Adipocyte (in vitro differentiated cells): ENCODE measurements at regions not wholly inside any gene's neighbourhood (a gene's known extent, or its start where the extent isn't known, plus 50 kb on each side); places are given as distances from the start of the nearest gene placed in this dataset.

Experiments used
- DNase-seq: peaks from one replicate; pipeline ENCODE4 v3.0.0-alpha.2; 2015; ENCODE audit warnings: low read depth
- H3K27me3 ChIP-seq: replicated peaks from 2 replicates; pipeline ENCODE4 v1.7.0; 2013; ENCODE audit warnings: mild to moderate bottlenecking, low read length, moderate library complexity; ENCODE audit not compliant: control insufficient read depth, insufficient read depth
- H3K36me3 ChIP-seq: 2 replicates; pipeline ENCODE4 v1.7.0; 2013; ENCODE audit warnings: low read length, mild to moderate bottlenecking, moderate library complexity; ENCODE audit not compliant: control insufficient read depth, insufficient read depth, severe bottlenecking
- H3K4me1 ChIP-seq: 2 replicates; pipeline ENCODE4 v1.7.0; 2013; ENCODE audit warnings: mild to moderate bottlenecking, low read length, moderate library complexity; ENCODE audit not compliant: control insufficient read depth, insufficient read depth
- H3K4me3 ChIP-seq: 2 replicates; pipeline ENCODE4 v1.7.0; 2013; ENCODE audit warnings: mild to moderate bottlenecking, low read length, moderate library complexity
- H3K9ac ChIP-seq: 2 replicates; pipeline ENCODE4 v1.7.0; 2013; ENCODE audit warnings: mild to moderate bottlenecking, low read length, moderate library complexity
- H3K9me3 ChIP-seq: 2 replicates; pipeline ENCODE4 v1.7.0; 2013; ENCODE audit warnings: mild to moderate bottlenecking, low read length, moderate library complexity; ENCODE audit not compliant: control insufficient read depth

DNA sequence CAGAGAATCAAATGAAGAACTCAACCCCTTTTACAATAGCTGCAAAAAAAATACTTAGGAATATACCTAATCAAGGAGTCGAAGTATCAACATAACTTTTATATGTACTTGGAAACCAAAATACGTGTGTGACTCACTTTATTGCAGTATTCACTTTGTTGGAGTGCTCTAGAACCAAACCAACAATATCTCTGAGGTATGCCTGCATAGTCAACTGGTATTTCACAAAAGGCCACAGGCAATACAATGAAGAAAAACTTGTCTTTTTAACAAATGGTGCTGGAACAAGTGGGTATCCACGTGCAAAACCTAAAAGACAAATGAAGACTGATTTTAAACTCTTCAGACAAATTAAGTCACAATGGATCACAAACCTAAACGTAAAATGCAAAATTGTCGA is 385.7 kb downstream of the TLE1 start:
- no peak for DNase-seq
- Histone ChIP-seq H3K27me3 (no peaks in the 10 kb centered on the region), H3K4me3 (no peak overlapping the region), H3K36me3 (no peaks in the 10 kb centered on the region), H3K9me3 (peaks cover 15% of the 10 kb centered on the region), H3K4me1 (no peaks in the 10 kb centered on the region), H3K9ac (no peak overlapping the region)

DNA sequence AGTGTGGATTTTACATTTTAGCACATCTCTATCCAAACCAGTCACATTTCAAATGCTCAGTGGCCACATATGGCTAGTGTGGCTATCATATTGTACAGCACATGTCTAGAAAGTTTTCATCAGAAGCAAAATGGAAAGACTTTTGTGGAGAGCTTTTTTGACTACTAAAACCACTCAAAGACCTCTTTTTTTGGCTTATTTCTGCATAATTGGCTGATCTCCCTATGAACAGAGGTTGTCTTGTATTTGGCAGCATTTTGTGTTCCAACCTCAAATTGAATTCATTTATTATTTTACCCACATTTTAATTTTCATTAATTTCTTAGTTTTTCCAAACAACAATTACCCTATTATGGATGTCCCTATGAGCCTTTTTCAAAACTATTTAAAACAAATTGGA is 395.7 kb downstream of the TLE1 start:
- H3K27me3 ChIP-seq, result no peaks in the 10 kb centered on the region
- peaks cover 3% of the 10 kb centered on the region for H3K9me3 ChIP-seq
- DNase-seq, result no peak
- H3K9ac ChIP-seq, result no peak overlapping the region
- no peak overlapping the region for H3K4me3 ChIP-seq
- H3K4me1 ChIP-seq, result no peaks in the 10 kb centered on the region
- no peaks in the 10 kb centered on the region for H3K36me3 ChIP-seq

DNA sequence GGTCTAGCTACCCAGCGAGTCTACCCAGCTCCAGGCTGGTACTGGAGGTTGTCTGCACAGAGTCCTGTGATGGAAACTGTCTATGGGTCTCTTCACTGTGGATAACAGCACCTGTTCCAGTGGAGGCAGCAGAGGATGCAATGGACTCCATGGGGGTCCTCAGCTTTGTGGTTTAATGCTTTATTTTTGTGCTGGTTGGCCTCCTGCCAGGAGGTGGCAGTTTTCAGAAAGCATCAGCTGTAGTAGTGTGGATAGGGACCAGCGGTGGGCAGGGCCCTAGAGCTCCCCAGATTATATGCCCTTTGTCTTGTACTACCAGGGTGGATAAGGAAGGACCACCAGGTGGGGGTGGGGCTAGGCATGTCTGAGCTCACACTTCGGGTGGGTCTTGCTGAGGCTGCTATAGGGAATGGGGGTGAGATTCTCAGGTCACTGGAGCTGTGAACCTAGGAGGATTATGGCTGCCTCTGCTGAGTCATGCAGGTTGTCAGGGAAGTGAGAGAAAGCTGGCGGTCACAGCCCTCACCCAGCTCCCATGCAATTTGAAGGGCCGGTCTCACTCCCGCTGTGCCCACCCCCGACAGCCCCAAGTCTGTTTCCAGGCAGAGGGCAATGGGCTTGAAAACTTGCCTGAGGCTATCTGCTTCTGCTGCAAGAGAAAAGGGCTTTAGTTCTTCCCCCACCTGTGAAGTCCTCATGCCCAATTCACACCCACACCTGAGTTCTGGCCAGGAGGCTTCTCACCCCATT is 397.1 kb downstream of the TLE1 start:
- DNase-seq, result no peak

DNA sequence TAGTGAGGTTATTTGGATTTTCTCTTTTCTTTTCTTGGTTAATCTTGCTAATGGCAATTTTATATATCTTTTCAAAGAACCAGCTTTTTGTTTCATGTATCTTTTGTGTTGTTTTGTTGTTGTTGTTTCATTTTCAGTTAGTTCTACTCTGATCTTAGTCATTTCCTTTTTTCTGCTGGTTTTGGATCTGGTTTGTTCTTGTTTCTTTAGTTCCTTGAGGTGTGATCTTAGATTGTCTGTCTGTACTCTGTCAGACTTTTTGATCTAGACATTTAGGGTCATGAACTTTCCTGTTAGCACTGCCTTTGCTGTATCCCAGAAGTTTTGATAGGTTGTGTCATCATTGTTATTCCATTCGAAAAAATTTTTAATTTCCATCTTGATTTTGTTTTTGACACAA is 399.7 kb downstream of the TLE1 start:
- Histone ChIP-seq H3K9me3 (no peaks in the 10 kb centered on the region), H3K4me3 (no peak overlapping the region), H3K9ac (no peak overlapping the region), H3K27me3 (no peaks in the 10 kb centered on the region), H3K4me1 (no peaks in the 10 kb centered on the region), H3K36me3 (no peaks in the 10 kb centered on the region)
- no peak for DNase-seq

More for the DNA sequence above, 397.1 kb downstream of the TLE1 start:
- Histone ChIP-seq H3K9ac (no peak overlapping the region), H3K36me3 (no peaks in the 10 kb centered on the region), H3K9me3 (no peaks in the 10 kb centered on the region), H3K27me3 (no peaks in the 10 kb centered on the region), H3K4me1 (no peaks in the 10 kb centered on the region), H3K4me3 (no peak overlapping the region)

DNA sequence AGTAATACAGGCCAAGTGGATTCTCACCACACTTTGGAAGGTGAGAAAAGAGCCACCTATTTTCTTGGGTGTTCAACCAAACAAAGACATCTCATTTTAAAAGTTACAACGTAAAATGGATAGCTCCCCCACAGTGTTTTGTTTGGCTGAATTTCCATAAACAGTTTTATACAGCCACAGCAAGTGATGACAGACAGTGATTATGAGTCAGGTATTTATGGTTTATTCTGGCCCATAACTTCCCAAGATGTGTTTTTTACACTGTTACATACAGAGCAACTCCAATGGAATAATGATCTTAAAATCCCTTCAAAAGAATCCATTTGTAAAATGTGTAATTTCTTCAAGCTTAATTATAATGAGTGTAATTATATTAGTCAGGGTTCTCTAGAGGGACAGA is 421.3 kb downstream of the TLE1 start:
- no peak overlapping the region for H3K4me3 ChIP-seq
- H3K36me3 ChIP-seq, result no peaks in the 10 kb centered on the region
- no peak overlapping the region for H3K9ac ChIP-seq
- peak; percentile 17 for DNase-seq
- H3K4me1 ChIP-seq, result no peaks in the 10 kb centered on the region
- H3K9me3 ChIP-seq, result no peaks in the 10 kb centered on the region
- no peaks in the 10 kb centered on the region for H3K27me3 ChIP-seq

DNA sequence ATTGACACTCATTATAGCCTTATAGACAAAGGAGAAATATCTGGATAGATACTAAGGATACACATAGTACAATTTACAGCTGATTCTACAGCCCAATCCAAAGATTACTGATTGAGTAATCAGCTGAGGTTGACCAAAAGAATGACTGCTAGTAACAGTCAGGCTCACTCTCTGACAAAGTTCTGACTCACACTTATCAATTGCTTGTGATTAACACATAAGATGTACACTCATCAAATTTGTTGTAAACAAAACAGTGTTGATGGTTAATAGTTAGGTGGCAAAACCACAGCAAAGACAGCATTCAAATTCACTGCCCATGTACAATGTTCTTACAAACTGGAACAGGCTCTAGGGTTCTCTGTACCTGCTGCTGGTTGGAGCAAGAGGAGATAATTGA is 422.7 kb downstream of the TLE1 start:
- Histone ChIP-seq H3K4me3 (no peak overlapping the region), H3K9me3 (no peaks in the 10 kb centered on the region), H3K36me3 (no peaks in the 10 kb centered on the region), H3K4me1 (no peaks in the 10 kb centered on the region), H3K9ac (no peak overlapping the region), H3K27me3 (no peaks in the 10 kb centered on the region)
- DNase-seq, result peak; percentile 28

DNA sequence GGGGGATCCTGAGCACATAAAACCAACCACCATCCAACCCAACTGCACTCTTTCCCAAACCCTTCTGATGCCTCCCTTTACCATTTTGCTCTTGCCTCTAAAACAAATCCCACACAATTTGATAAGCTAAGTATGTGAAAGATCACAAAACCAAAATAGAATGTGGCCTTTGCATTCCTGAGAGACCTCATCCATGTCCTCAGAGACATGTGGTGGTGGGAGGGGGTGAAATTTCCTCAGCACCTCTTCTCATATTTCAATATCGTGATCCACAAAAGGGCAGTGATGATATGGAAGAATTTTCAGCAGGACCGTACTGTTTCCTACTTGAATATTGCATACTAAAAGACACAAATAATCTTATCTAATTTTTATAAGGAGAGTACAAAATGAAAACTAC is 423.3 kb downstream of the TLE1 start:
- no peaks in the 10 kb centered on the region for H3K27me3 ChIP-seq
- no peak for DNase-seq
- H3K9ac ChIP-seq, result no peak overlapping the region
- no peaks in the 10 kb centered on the region for H3K36me3 ChIP-seq
- H3K4me1 ChIP-seq, result no peaks in the 10 kb centered on the region
- no peaks in the 10 kb centered on the region for H3K9me3 ChIP-seq
- no peak overlapping the region for H3K4me3 ChIP-seq

DNA sequence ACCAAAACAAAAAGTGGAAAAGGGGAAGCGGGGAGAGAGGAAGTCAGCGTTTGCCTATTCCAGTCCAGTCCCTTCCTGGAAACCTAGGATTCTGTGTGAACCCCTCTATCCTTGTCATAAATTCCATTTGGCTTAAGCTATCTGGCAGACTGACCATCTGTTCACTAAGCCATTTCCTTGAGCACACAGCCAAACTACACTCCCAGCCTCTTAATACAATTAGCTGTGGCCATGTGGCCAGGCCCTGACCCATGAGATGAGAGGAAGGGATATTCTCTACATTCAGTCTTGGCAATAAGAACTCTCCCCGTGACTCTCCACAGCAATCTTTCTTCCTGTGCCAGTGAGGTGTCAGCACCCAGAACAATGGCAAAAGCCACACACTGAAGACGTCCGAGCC is 424.8 kb downstream of the TLE1 start:
- Histone ChIP-seq H3K4me3 (no peak overlapping the region), H3K4me1 (no peaks in the 10 kb centered on the region), H3K27me3 (no peaks in the 10 kb centered on the region), H3K9me3 (peaks cover under 1% of the 10 kb centered on the region), H3K9ac (no peak overlapping the region), H3K36me3 (no peaks in the 10 kb centered on the region)
- DNase-seq, result no peak

DNA sequence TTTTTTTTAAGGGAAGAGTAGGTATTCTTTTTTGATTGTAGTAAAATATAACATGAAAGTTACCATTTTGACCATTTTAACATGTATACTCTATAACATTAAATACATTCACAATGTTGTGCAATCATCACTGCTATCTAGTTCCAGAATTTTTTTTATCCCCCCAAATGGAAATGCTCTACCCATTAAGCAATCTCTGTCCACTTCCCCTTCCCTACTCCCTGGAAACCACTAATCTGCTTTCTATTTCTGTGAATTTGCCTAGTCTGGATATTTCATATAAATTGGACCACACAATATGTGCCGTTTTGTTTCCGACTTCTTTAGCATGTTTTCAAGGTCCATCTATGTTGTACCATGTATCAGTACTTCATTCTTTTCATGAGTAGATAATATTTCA is 429.5 kb downstream of the TLE1 start:
- no peaks in the 10 kb centered on the region for H3K4me1 ChIP-seq
- no peaks in the 10 kb centered on the region for H3K36me3 ChIP-seq
- H3K4me3 ChIP-seq, result no peak overlapping the region
- H3K9ac ChIP-seq, result no peak overlapping the region
- DNase-seq, result no peak
- H3K9me3 ChIP-seq, result peaks cover 4% of the 10 kb centered on the region
- H3K27me3 ChIP-seq, result no peaks in the 10 kb centered on the region

DNA sequence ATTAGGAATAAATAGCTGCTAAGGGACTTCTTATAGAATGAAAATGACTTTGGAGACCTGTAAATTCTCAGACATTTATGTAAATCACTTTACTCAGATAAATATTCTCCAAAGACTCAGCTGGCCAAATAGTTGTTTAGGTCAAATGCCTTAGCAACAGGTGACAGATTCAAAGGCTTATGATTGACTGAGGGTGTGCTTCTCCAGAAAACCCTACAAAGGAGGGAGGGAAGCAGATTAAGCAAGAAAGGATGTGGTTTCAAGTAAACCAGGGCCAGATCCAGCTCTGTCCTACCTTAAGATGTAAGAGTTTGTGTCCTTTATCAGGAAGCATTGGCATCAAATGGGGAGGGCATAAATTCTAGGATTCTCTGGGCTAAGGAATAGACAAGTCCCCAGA is 433.0 kb downstream of the TLE1 start:
- DNase-seq, result no peak
- no peaks in the 10 kb centered on the region for H3K36me3 ChIP-seq

DNA sequence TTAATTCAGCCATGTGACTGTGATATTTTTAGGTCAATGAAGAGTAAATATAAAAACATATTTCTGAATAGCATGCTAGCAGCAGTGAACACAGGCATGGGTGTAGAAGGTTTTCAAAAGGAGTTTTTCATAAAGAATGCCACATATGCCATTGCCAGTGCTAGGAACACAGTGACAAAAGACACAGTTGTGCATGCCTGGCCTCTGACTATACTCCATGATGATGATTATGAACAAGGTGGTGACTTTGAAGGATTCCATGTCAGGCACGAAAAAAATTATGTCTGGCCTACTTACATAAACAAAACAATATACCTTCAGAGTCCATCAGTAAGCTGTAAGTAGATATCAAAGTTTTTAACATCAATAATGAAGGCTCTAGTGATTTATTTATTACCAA is 438.7 kb downstream of the TLE1 start:
- no peak overlapping the region for H3K9ac ChIP-seq
- H3K27me3 ChIP-seq, result no peaks in the 10 kb centered on the region
- H3K36me3 ChIP-seq, result no peaks in the 10 kb centered on the region
- no peak overlapping the region for H3K4me3 ChIP-seq
- DNase-seq, result no peak
- no peaks in the 10 kb centered on the region for H3K4me1 ChIP-seq
- H3K9me3 ChIP-seq, result peaks cover 23% of the 10 kb centered on the region

More for the DNA sequence above, 433.0 kb downstream of the TLE1 start:
- no peak overlapping the region for H3K4me3 ChIP-seq
- H3K27me3 ChIP-seq, result no peaks in the 10 kb centered on the region
- no peak overlapping the region for H3K9ac ChIP-seq
- H3K4me1 ChIP-seq, result no peaks in the 10 kb centered on the region
- H3K9me3 ChIP-seq, result peaks cover 4% of the 10 kb centered on the region

DNA sequence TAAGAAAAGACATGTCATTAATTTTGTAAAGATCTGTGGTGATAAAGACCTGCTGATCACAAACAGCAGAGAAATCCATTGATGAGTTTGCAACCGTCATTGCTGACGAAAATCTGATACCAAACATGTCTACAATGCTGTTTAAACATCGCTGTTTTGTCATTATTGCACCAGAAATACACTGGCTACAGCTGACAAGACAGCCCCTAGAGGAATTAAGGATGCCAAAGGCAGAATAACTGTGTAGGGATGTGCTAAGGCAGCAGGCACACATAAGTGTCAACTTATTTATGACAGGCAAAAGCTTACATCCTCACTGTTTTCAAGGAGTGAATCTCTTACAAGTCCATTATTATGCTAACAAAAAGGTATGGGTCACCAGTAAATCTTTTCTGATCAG is 439.3 kb downstream of the TLE1 start:
- Histone ChIP-seq H3K4me1 (no peaks in the 10 kb centered on the region), H3K4me3 (no peak overlapping the region), H3K9me3 (peaks cover 23% of the 10 kb centered on the region), H3K36me3 (no peaks in the 10 kb centered on the region), H3K9ac (no peak overlapping the region), H3K27me3 (no peaks in the 10 kb centered on the region)
- DNase-seq, result no peak
